SK-N-SH (cell line): ENCODE measurements at regions not wholly inside any gene's neighbourhood (a gene's known extent, or its start where the extent isn't known, plus 50 kb on each side); places are given as distances from the start of the nearest gene placed in this dataset.

Experiments
- CHD2 ChIP-seq: fragments of 150-350 bp; IDR thresholded peaks from 2 replicates; pipeline ENCODE4 v1.6.1; 2018; ENCODE audit warnings: low read length; ENCODE audit not compliant: partially characterized antibody
- GATA2 ChIP-seq: sonication (generic); formaldehyde crosslinking; IDR thresholded peaks from 2 replicates; pipeline ENCODE4 v1.5.0; 2020; ENCODE audit warnings: mild to moderate bottlenecking, missing genetic modification reagents
- IRF3 ChIP-seq: fragments of 150-350 bp; IDR thresholded peaks from 2 replicates; pipeline ENCODE4 v1.6.1; 2016; ENCODE audit warnings: mild to moderate bottlenecking, low read depth, low read length
- NRF1 ChIP-seq: IDR thresholded peaks from 2 replicates; pipeline ENCODE4 v1.6.1; 2012; ENCODE audit warnings: low read depth, mild to moderate bottlenecking, low read length
- POLR2AphosphoS5 ChIP-seq: IDR thresholded peaks from 2 replicates; pipeline ENCODE4 v1.6.1; 2012; ENCODE audit warnings: low read depth, low read length
- REST ChIP-seq: IDR thresholded peaks from 2 replicates; pipeline ENCODE4 v1.6.1; 2012; ENCODE audit warnings: mild to moderate bottlenecking, low read depth, low read length, moderate library complexity
- TCF12 ChIP-seq: IDR thresholded peaks from 2 replicates; pipeline ENCODE4 v1.4.0; 2012
- YY1 ChIP-seq: IDR thresholded peaks from 2 replicates; pipeline ENCODE4 v1.4.0; 2012; ENCODE audit warnings: low read depth, mild to moderate bottlenecking
- TF ChIP-seq, protein P1 (sequence below): fragments of 200-600 bp; sonication (generic); IDR thresholded peaks from 2 replicates; pipeline ENCODE4 v1.6.1; 2017; ENCODE audit warnings: antibody characterized with exemption, mild to moderate bottlenecking, moderate library complexity

GRCh38 chr18:70422391-70422965, 133.6 kb downstream of the SOCS6 start:
- TF ChIP-seq, protein P1, sequence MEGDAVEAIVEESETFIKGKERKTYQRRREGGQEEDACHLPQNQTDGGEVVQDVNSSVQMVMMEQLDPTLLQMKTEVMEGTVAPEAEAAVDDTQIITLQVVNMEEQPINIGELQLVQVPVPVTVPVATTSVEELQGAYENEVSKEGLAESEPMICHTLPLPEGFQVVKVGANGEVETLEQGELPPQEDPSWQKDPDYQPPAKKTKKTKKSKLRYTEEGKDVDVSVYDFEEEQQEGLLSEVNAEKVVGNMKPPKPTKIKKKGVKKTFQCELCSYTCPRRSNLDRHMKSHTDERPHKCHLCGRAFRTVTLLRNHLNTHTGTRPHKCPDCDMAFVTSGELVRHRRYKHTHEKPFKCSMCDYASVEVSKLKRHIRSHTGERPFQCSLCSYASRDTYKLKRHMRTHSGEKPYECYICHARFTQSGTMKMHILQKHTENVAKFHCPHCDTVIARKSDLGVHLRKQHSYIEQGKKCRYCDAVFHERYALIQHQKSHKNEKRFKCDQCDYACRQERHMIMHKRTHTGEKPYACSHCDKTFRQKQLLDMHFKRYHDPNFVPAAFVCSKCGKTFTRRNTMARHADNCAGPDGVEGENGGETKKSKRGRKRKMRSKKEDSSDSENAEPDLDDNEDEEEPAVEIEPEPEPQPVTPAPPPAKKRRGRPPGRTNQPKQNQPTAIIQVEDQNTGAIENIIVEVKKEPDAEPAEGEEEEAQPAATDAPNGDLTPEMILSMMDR, result no peak
- TF ChIP-seq REST (no peak), CHD2 (no peak), GATA2 (no peak), IRF3 (no peak), POLR2AphosphoS5 (no peak), TCF12 (no peak), NRF1 (no peak), YY1 (no peak)
